SKM-1 (cell line): ENCODE measurements at regions not wholly inside any gene's neighbourhood (a gene's known extent, or its start where the extent isn't known, plus 50 kb on each side); places are given as distances from the start of the nearest gene placed in this dataset.

ENCODE experiments used
- DNase-seq: peaks from one replicate; lab custom pipeline; 2025; ENCODE audit not compliant: unreplicated experiment; lab: John Stamatoyannopoulos, UW

GRCh38 chr9:86732514-86733171 lies 214.7 kb downstream of the GAS1 start:
- DNase-seq, result no peak

GRCh38 chr9:86731511-86732063 lies 215.7 kb downstream of the GAS1 start:
- no peak for DNase-seq

GRCh38 chr9:86730163-86730928 lies 217.0 kb downstream of the GAS1 start:
- DNase-seq, result no peak

- no peak for DNase-seq
These were observed 222.8 kb downstream of the GAS1 start for GRCh38 chr9:86724529-86724928.

GRCh38 chr9:86723346-86723745 lies 224.0 kb downstream of the GAS1 start:
- no peak for DNase-seq

- DNase-seq, result no peak
These were observed 224.6 kb downstream of the GAS1 start for GRCh38 chr9:86722706-86723075.

GRCh38 chr9:86721843-86722705 lies 225.2 kb downstream of the GAS1 start:
- DNase-seq, result no peak

GRCh38 chr9:86721226-86721781 lies 226.0 kb downstream of the GAS1 start:
- no peak for DNase-seq

GRCh38 chr9:86720639-86721225 lies 226.6 kb downstream of the GAS1 start:
- DNase-seq, result no peak

GRCh38 chr9:86718388-86719049 lies 228.8 kb downstream of the GAS1 start:
- DNase-seq, result no peak

GRCh38 chr9:86716326-86716922 lies 230.9 kb downstream of the GAS1 start:
- DNase-seq, result no peak

- no peak for DNase-seq
These were observed 232.3 kb downstream of the GAS1 start for GRCh38 chr9:86714999-86715398.

- no peak for DNase-seq
These were observed 233.3 kb downstream of the GAS1 start for GRCh38 chr9:86713970-86714369.

- DNase-seq, result no peak
These were observed 233.8 kb downstream of the GAS1 start for GRCh38 chr9:86713470-86713869.

- DNase-seq, result no peak
These were observed 238.1 kb downstream of the GAS1 start for GRCh38 chr9:86708918-86709835.

GRCh38 chr9:86707932-86708510 lies 239.3 kb downstream of the GAS1 start:
- no peak for DNase-seq

- no peak for DNase-seq
These were observed 240.9 kb downstream of the GAS1 start for GRCh38 chr9:86706391-86706790.

GRCh38 chr9:86705490-86705889 lies 241.8 kb downstream of the GAS1 start:
- DNase-seq, result no peak
